GM12878 (cell line): ENCODE measurements at regions not wholly inside any gene's neighbourhood (a gene's known extent, or its start where the extent isn't known, plus 50 kb on each side); places are given as distances from the start of the nearest gene placed in this dataset.

ENCODE experiments used
- ATF2 ChIP-seq: IDR thresholded peaks from 2 replicates; pipeline ENCODE4 v1.6.1; 2012; ENCODE audit warnings: low read length, inconsistent platforms
- ATF3 ChIP-seq: IDR thresholded peaks from 2 replicates; pipeline ENCODE4 v1.6.1; 2011; ENCODE audit warnings: low read depth, mild to moderate bottlenecking, low read length, moderate library complexity, borderline replicate concordance; ENCODE audit errors: extremely low read depth
- BCL3 ChIP-seq: IDR thresholded peaks from 2 replicates; pipeline ENCODE4 v1.6.1; 2011; ENCODE audit warnings: borderline replicate concordance, low read depth, mild to moderate bottlenecking, moderate library complexity, low read length; ENCODE audit not compliant: insufficient read depth, poor library complexity, severe bottlenecking
- CHD2 ChIP-seq: IDR thresholded peaks from 2 replicates; pipeline ENCODE4 v1.6.1; 2011; ENCODE audit warnings: low read depth, low read length, improper control_type of control experiment, borderline replicate concordance
- CTCF ChIP-seq, 3 experiments: IDR thresholded peaks in 2 of 3; conservative IDR thresholded peaks in 1 of 3; 2 replicates each; pipeline ENCODE4 v1.5.1; 2011; ENCODE audit warnings: low read depth in 3 of 3, low read length in 3 of 3, mild to moderate bottlenecking in 3 of 3, control low read depth in 2 of 3, moderate library complexity in 2 of 3, inconsistent platforms in 1 of 3, mixed read lengths in 1 of 3; ENCODE audit not compliant: control insufficient read depth in 2 of 3, insufficient read depth in 1 of 3; ENCODE audit errors: extremely low read depth in 1 of 3
- NFIC ChIP-seq: IDR thresholded peaks from 2 replicates; pipeline ENCODE4 v1.6.1; 2012; ENCODE audit warnings: low read depth, mild to moderate bottlenecking, inconsistent platforms, low read length, moderate library complexity
- POLR2AphosphoS2 ChIP-seq: IDR thresholded peaks from 2 replicates; pipeline ENCODE4 v1.6.1; 2011; ENCODE audit warnings: low read depth, mild to moderate bottlenecking, low read length, improper control_type of control experiment, moderate library complexity
- RB1 ChIP-seq: fragments of 450-650 bp; formaldehyde crosslinking; IDR thresholded peaks from 2 replicates; pipeline ENCODE4 v1.6.1; 2017; ENCODE audit warnings: mild to moderate bottlenecking, borderline replicate concordance
- SMARCA5 ChIP-seq: fragments of 450-650 bp; IDR thresholded peaks from 2 replicates; pipeline ENCODE4 v1.6.1; 2017; ENCODE audit warnings: mild to moderate bottlenecking
- SUZ12 ChIP-seq: fragments of 200-600 bp; sonication (generic); IDR thresholded peaks from one replicate; pipeline ENCODE4 v1.6.1; 2018; ENCODE audit warnings: antibody characterized with exemption, mild to moderate bottlenecking; ENCODE audit not compliant: unreplicated experiment
- TAF1 ChIP-seq: IDR thresholded peaks from 2 replicates; pipeline ENCODE4 v1.6.1; 2011; ENCODE audit warnings: mild to moderate bottlenecking, low read depth, low read length, borderline replicate concordance
- ZNF274 ChIP-seq: IDR thresholded peaks from one replicate; pipeline ENCODE4 v1.8.0; 2011; ENCODE audit not compliant: insufficient read length, insufficient read depth

GRCh38 chr3:105953831-105954230, 85.0 kb upstream of the CBLB start:
- TF ChIP-seq CTCF (IDR thresholded peaks at IDR 0.05 in 2 of 3, conservative IDR thresholded peaks at IDR 0.05 in 1 of 3; ENCODE audit: control insufficient read depth in 2 of 3, extremely low read depth in 1 of 3, insufficient read depth in 1 of 3, low read depth in 3 of 3, low read length in 3 of 3) (no peak), ATF3 (no peak), ZNF274 (no peak), NFIC (no peak), CHD2 (no peak), BCL3 (no peak), POLR2AphosphoS2 (no peak), SUZ12 (no peak), TAF1 (no peak), RB1 (no peak), ATF2 (no peak), SMARCA5 (no peak)
